Stimulated activated CD4-positive, alpha-beta T cell treated with anti-CD3 and anti-CD28 coated beads, TNF-alpha, amount 100 ng/mL, for 24 hours (primary cell): ENCODE measurements at regions not wholly inside any gene's neighbourhood (a gene's known extent, or its start where the extent isn't known, plus 50 kb on each side); places are given as distances from the start of the nearest gene placed in this dataset.
"Not testable (repeated sequence)": the region's sequence is repeated elsewhere in the genome, so short reads cannot be mapped to it uniquely, and the experiment has no call there.

ENCODE experiments used
- DNase-seq, 3 experiments: peaks; one replicate each; pipeline ENCODE4 v3.0.0-alpha.2; 2020; ENCODE audit warnings: low read depth in 3 of 3

- DNase-seq = no peak
These were observed 738.6 kb upstream of the ADGRL3 start for GRCh38 chr4:60461551-60461950.

GRCh38 chr4:60463857-60464502, 736.1 kb upstream of the ADGRL3 start:
- DNase-seq = no peak

GRCh38 chr4:60482921-60483351, 717.2 kb upstream of the ADGRL3 start:
- no peak for DNase-seq

GRCh38 chr4:60485276-60485675, 714.9 kb upstream of the ADGRL3 start:
- no peak for DNase-seq

- not testable (repeated sequence) for DNase-seq
These were observed 712.9 kb upstream of the ADGRL3 start for GRCh38 chr4:60487118-60487761.

GRCh38 chr4:60500810-60501209, 699.3 kb upstream of the ADGRL3 start:
- DNase-seq = no peak

- no peak for DNase-seq
These were observed 697.4 kb upstream of the ADGRL3 start for GRCh38 chr4:60502733-60503132.

- no peak for DNase-seq
These were observed 694.1 kb upstream of the ADGRL3 start for GRCh38 chr4:60506061-60506460.

- no peak for DNase-seq
These were observed 677.9 kb upstream of the ADGRL3 start for GRCh38 chr4:60522265-60522664.

GRCh38 chr4:60531776-60532379, 668.2 kb upstream of the ADGRL3 start:
- no peak for DNase-seq

GRCh38 chr4:60544981-60545380, 655.1 kb upstream of the ADGRL3 start:
- no peak for DNase-seq

GRCh38 chr4:60562334-60562733, 637.8 kb upstream of the ADGRL3 start:
- DNase-seq = no peak

GRCh38 chr4:60565558-60565957, 634.6 kb upstream of the ADGRL3 start:
- DNase-seq = no peak

- DNase-seq = no peak
These were observed 624.8 kb upstream of the ADGRL3 start for GRCh38 chr4:60575336-60575735.

- DNase-seq = no peak
These were observed 620.8 kb upstream of the ADGRL3 start for GRCh38 chr4:60579335-60579734.

- no peak for DNase-seq
These were observed 618.1 kb upstream of the ADGRL3 start for GRCh38 chr4:60581919-60582536.

GRCh38 chr4:60588556-60588955, 611.6 kb upstream of the ADGRL3 start:
- DNase-seq = no peak

- DNase-seq = no peak
These were observed 610.7 kb upstream of the ADGRL3 start for GRCh38 chr4:60589425-60589824.

- DNase-seq = no peak
These were observed 610.0 kb upstream of the ADGRL3 start for GRCh38 chr4:60590116-60590515.

GRCh38 chr4:60605646-60606354, 594.3 kb upstream of the ADGRL3 start:
- no peak for DNase-seq

GRCh38 chr4:60611762-60612496, 588.2 kb upstream of the ADGRL3 start:
- no peak for DNase-seq
